Activated CD4-positive, alpha-beta T cell treated with anti-CD3 and anti-CD28 coated beads, Interleukin-2, amount 10 ng/mL, durations not matched to agents 7 days and 5 days (primary cell): ENCODE measurements at regions not wholly inside any gene's neighbourhood (a gene's known extent, or its start where the extent isn't known, plus 50 kb on each side); places are given as distances from the start of the nearest gene placed in this dataset.
A peak's percentile ranks its signal among the peaks of the same experiment; 100 is the strongest.
"Not testable (repeated sequence)": the region's sequence is repeated elsewhere in the genome, so short reads cannot be mapped to it uniquely, and the experiment has no call there.

Experiments used
- CTCF ChIA-PET: fragments of 350-600 bp; sonication (Branson Sonifier 250); formaldehyde crosslinking; loops from one replicate; lab custom pipeline; 2021; ENCODE audit warnings: antibody characterized with exemption; lab: Charles Lee
- POLR2A ChIA-PET: fragments of 350-600 bp; sonication (Branson Sonifier 250); formaldehyde crosslinking; loops from one replicate; lab custom pipeline; 2021; ENCODE audit warnings: antibody characterized with exemption; lab: Charles Lee
- DNase-seq: peaks from one replicate; pipeline ENCODE4 v3.0.0-alpha.2; 2020
- H3K27ac Mint-ChIP-seq: one replicate; pipeline ENCODE4 v1.8.0; 2021; ENCODE audit warnings: mild to moderate bottlenecking, moderate library complexity, mixed read lengths
- H3K27me3 Mint-ChIP-seq: one replicate; pipeline ENCODE4 v1.8.0; 2021; ENCODE audit warnings: mixed read lengths
- H3K36me3 Mint-ChIP-seq: one replicate; pipeline ENCODE4 v1.8.0; 2021; ENCODE audit warnings: low read depth, mixed read lengths
- H3K4me1 Mint-ChIP-seq: one replicate; pipeline ENCODE4 v1.8.0; 2021; ENCODE audit warnings: mixed read lengths
- H3K4me3 Mint-ChIP-seq: one replicate; pipeline ENCODE4 v1.8.0; 2021; ENCODE audit warnings: mild to moderate bottlenecking, moderate library complexity, mixed read lengths
- H3K9me3 Mint-ChIP-seq: one replicate; pipeline ENCODE4 v1.8.0; 2021; ENCODE audit warnings: mixed read lengths

GRCh38 chr7:16958724-16959123 is 76.9 kb upstream of the AGR3 start:
- Mint-ChIP-seq H3K27ac (no peak overlapping the region), H3K27me3 (peaks cover 1% of the 10 kb centered on the region), H3K4me3 (no peak overlapping the region), H3K4me1 (no peaks in the 10 kb centered on the region), H3K36me3 (peaks cover 3% of the 10 kb centered on the region), H3K9me3 (peaks cover 16% of the 10 kb centered on the region)
- DNase-seq, result no peak
- CTCF ChIA-PET, result interaction anchor here (1.7 kb wide), 1 partner anchor 13 kb away, joined by 3 read pairs; no protein-coding TSS in a partner anchor
- POLR2A ChIA-PET, result no interaction called here

DNA sequence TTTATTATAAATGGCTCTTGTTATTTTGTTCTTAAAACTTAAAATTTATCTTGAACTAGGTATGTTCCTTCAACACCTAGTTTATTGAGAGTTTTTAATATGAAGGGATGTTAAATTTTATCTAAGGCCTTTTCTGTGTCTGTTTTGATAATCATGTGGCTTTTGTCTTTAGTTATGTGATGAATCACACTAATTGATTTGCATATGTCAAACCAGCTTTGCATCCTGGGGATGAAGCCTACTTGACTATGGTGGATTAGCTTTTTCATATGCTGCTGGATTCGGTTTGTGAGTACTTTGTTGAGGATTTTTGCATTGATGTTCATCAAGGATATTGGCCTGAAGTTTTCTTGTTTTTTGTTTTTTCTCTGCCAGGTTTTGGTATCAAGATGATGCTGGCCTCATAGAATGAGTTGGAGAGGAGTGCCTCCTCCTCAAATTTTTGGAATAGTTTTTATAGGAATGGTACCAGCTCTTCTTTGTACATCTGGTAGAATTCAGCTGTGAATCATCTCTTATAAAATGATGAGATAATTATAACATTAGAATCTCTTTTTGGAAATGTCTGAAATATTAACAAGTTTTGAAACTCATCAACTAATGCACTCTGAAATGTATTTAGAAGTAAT is 78.7 kb upstream of the AGR3 start:
- Mint-ChIP-seq H3K27me3 (peaks cover 1% of the 10 kb centered on the region), H3K4me3 (no peak overlapping the region), H3K27ac (no peak overlapping the region), H3K4me1 (no peaks in the 10 kb centered on the region), H3K36me3 (peaks cover 3% of the 10 kb centered on the region), H3K9me3 (peaks cover 16% of the 10 kb centered on the region)
- POLR2A ChIA-PET, result interaction anchor here (0.7 kb wide), 2 partner anchors 537 to 1600 kb away, joined by 3 to 4 read pairs; no protein-coding TSS in a partner anchor
- no peak for DNase-seq
- CTCF ChIA-PET, result interaction anchor here (1.7 kb wide), 1 partner anchor 14 kb away, joined by 3 read pairs; no protein-coding TSS in a partner anchor

- no peak for DNase-seq
- Mint-ChIP-seq H3K36me3 (peaks cover 3% of the 10 kb centered on the region), H3K4me3 (no peak overlapping the region), H3K27ac (no peak overlapping the region), H3K27me3 (peaks cover 1% of the 10 kb centered on the region), H3K9me3 (peaks cover 21% of the 10 kb centered on the region), H3K4me1 (no peaks in the 10 kb centered on the region)
- ChIA-PET POLR2A (no interaction called here), CTCF (no interaction called here)
Observed at GRCh38 chr7:16961641-16962040, 79.9 kb upstream of the AGR3 start.

DNA sequence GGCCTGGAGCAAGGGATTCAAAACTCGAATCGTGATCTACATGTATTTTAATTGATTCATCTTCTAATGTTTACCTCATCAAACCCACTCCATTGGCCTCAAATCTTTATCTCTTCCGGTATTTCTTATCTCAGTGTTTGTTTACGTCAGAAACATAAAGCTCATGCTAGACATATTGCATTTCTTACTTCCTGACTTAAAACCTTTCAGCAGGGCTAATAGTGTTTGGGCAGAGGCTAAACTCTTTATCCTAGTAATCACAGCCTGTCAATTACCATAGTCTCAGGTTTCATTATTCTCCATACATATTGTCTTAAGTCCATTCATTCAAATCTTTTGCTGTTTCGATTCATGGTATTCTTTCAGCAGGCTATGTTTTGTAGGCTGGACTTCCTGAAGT is 81.3 kb upstream of the AGR3 start:
- Mint-ChIP-seq H3K4me1 (no peaks in the 10 kb centered on the region), H3K9me3 (peaks cover 17% of the 10 kb centered on the region), H3K4me3 (no peak overlapping the region), H3K27ac (no peak overlapping the region), H3K36me3 (peaks cover 3% of the 10 kb centered on the region), H3K27me3 (peaks cover 1% of the 10 kb centered on the region)
- DNase-seq, result no peak
- ChIA-PET CTCF (no interaction called here), POLR2A (no interaction called here)

DNA sequence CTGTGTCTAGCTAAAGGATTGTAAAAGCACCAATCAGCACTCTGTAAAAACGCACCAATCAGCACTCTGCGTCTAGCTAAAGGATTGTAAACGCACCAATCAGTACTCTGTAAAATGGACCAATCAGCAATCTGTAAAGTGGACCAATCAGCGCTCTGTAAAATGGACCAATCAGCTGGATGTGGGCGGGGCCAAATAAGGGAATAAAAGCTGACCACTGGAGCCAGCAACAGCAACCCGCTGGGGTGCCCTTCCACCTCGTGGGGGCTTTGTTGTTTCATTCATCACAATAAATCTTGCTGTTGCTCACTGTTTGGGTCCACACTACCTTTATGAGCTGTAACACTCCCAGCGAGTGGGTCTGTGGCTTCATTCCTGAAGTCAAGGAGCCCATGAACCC is 83.9 kb upstream of the AGR3 start:
- H3K27ac Mint-ChIP-seq, H3K27me3 Mint-ChIP-seq, H3K4me3 Mint-ChIP-seq, DNase-seq, H3K4me1 Mint-ChIP-seq, H3K9me3 Mint-ChIP-seq, H3K36me3 Mint-ChIP-seq, POLR2A ChIA-PET: not testable (repeated sequence)
- CTCF ChIA-PET, result interaction anchor here (1.4 kb wide), 1 partner anchor 554 kb away, joined by 3 read pairs; no protein-coding TSS in a partner anchor

- peaks cover 8% of the 10 kb centered on the region for H3K27me3 Mint-ChIP-seq
- no peaks in the 10 kb centered on the region for H3K4me1 Mint-ChIP-seq
- H3K36me3 Mint-ChIP-seq, result no peaks in the 10 kb centered on the region
- no peak overlapping the region for H3K4me3 Mint-ChIP-seq
- peaks cover 4% of the 10 kb centered on the region for H3K9me3 Mint-ChIP-seq
- ChIA-PET CTCF (interaction anchor here (0.6 kb wide), 1 partner anchor 10 kb away, joined by 3 read pairs; no protein-coding TSS in a partner anchor), POLR2A (no interaction called here)
- H3K27ac Mint-ChIP-seq, result no peak overlapping the region
- DNase-seq, result no peak
Observed at GRCh38 chr7:16967300-16967811, 85.6 kb upstream of the AGR3 start.

- Mint-ChIP-seq H3K36me3 (no peaks in the 10 kb centered on the region), H3K27me3 (peaks cover 8% of the 10 kb centered on the region), H3K27ac (no peak overlapping the region), H3K4me1 (peaks cover 6% of the 10 kb centered on the region), H3K9me3 (peaks cover 4% of the 10 kb centered on the region), H3K4me3 (no peak overlapping the region)
- ChIA-PET CTCF (no interaction called here), POLR2A (no interaction called here)
- DNase-seq, result no peak
Observed at GRCh38 chr7:16970732-16971482, 89.1 kb upstream of the AGR3 start.

DNA sequence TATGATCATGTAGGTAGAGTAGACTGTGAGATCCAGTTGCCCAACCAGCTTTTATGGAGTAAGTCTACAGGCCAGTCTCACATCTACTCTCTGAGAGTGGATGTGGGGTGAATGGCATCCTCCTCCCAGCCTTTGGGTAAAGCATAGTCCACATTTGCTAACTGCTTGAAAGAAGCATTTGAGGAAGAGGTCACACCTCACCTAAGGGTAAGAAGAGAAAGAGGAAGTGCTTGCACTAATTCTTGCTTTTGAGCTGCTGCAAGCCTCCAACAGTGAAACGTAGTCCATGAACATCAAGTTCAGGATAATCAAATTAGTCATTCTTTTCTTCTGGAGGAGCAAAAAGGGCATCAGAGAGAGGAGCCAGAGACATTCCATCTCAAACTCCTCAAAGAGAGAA is 93.9 kb upstream of the AGR3 start:
- Mint-ChIP-seq H3K4me1 (peaks cover 11% of the 10 kb centered on the region), H3K27me3 (peaks cover 14% of the 10 kb centered on the region), H3K27ac (no peak overlapping the region), H3K36me3 (no peaks in the 10 kb centered on the region), H3K9me3 (no peaks in the 10 kb centered on the region), H3K4me3 (no peak overlapping the region)
- CTCF ChIA-PET, result no interaction called here
- POLR2A ChIA-PET, result no interaction called here
- no peak for DNase-seq

DNA sequence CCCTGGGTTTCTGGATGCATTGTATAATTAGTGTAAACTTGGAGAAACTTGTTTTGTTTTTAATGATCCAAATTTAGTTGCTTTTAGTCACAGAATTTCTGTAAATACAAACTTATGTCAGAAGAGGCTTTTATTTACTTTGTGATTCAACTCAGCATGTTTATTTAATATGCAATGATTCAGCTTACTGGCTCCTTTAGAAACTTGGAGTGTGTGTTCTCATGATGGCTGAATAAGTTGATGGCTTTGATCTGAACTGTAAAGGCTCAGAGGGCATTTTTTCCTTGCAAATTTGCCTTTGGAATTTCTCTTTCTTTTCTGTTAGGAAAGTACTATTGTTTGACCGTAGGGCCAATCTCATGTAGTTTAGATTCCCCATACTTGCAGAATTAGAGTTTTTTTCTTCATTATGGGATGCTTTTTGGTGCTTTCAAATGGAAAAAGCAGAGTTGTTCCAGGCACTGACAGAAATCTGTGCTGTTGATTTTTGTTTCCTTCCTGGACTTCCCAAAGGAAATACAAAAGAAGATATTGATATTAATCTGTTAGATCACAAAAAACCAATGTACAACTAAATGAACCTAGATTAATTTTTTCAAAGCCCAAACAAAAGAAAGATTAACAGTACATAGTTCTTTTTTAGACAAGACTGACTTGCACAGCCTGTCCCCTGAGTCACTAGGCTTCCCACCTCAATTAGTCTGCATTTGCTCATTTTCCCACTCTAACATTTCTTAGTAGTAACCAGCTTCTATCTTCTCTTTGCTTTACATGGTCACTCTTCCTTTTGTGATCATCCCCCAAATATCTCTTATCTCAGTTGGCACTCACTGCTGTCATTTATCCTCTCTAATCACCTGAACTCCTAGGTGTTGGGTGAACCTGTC is 96.8 kb upstream of the AGR3 start:
- Mint-ChIP-seq H3K9me3 (no peaks in the 10 kb centered on the region), H3K27me3 (peaks cover 15% of the 10 kb centered on the region), H3K4me1 (peaks cover 21% of the 10 kb centered on the region), H3K27ac (no peak overlapping the region), H3K4me3 (no peak overlapping the region), H3K36me3 (no peaks in the 10 kb centered on the region)
- CTCF ChIA-PET, result interaction anchor here (0.5 to 1.3 kb wide), 2 partner anchors 80 to 1130 kb away, joined by 3 read pairs; no protein-coding TSS in a partner anchor
- no peak for DNase-seq
- POLR2A ChIA-PET, result no interaction called here

DNA sequence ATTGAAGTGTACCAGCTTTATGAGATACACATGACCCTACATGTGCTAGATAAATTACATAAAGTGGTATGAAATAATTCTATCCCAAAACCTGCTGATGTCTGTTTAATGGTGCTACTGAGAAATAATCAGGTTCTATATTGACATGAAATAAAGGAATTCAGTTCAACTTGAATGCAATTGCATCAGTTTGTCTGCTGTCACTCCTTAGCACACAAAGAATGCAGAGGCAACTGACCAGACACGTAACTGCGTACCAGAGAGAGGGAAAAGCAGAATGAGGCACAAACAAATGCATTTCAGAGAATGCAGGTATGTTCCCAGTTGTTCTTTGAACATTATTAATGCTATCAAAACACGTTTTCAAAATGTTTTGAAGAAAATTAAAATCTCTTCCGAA is 98.8 kb upstream of the AGR3 start:
- H3K27ac Mint-ChIP-seq, result no peak overlapping the region

GRCh38 chr7:16982640-16983350 is 101.0 kb upstream of the AGR3 start:
- Mint-ChIP-seq H3K9me3 (no peaks in the 10 kb centered on the region), H3K4me1 (peaks cover 10% of the 10 kb centered on the region), H3K4me3 (no peak overlapping the region), H3K36me3 (no peaks in the 10 kb centered on the region), H3K27ac (no peak overlapping the region), H3K27me3 (peaks cover 15% of the 10 kb centered on the region)
- CTCF ChIA-PET, result interaction anchor here (0.6 to 1.7 kb wide), 10 partner anchors 10 to 380 kb away, joined by 3 to 9 read pairs (median 3); partner anchors contain the start of gene AHR
- DNase-seq, result peak; percentile 35
- POLR2A ChIA-PET, result no interaction called here

More for the DNA sequence above, 98.8 kb upstream of the AGR3 start:
- POLR2A ChIA-PET, result no interaction called here
- no peak for DNase-seq
- no peaks in the 10 kb centered on the region for H3K36me3 Mint-ChIP-seq
- CTCF ChIA-PET, result no interaction called here
- H3K9me3 Mint-ChIP-seq, result no peaks in the 10 kb centered on the region
- H3K4me1 Mint-ChIP-seq, result peaks cover 18% of the 10 kb centered on the region
- peaks cover 15% of the 10 kb centered on the region for H3K27me3 Mint-ChIP-seq
- no peak overlapping the region for H3K4me3 Mint-ChIP-seq

DNA sequence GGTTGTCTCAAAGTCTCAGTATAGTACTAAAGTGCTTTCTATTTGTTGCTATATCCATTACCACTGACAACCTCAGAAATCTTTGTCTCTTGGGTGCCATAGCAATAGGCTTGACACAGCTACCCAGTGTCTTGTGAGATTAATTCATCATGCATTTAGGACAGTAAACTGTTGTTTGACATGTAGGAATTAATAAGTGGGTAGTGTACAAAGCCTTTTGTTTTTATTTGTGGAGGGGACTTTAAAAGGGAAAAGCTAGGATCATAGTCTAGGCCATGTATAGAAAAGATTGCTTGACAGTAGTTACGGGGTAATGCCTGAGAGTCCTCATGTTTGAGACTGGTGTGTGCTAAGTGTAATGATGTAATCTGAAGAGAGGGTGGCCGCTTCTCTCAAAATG is 102.6 kb upstream of the AGR3 start:
- H3K36me3 Mint-ChIP-seq, result no peaks in the 10 kb centered on the region
- no peak overlapping the region for H3K27ac Mint-ChIP-seq
- H3K27me3 Mint-ChIP-seq, result peaks cover 13% of the 10 kb centered on the region
- ChIA-PET POLR2A (no interaction called here), CTCF (interaction anchor here (0.7 to 1.7 kb wide), 2 partner anchors 8 to 491 kb away, joined by 4 to 7 read pairs; no protein-coding TSS in a partner anchor)
- no peaks in the 10 kb centered on the region for H3K9me3 Mint-ChIP-seq
- H3K4me1 Mint-ChIP-seq, result peaks cover 10% of the 10 kb centered on the region
- no peak overlapping the region for H3K4me3 Mint-ChIP-seq
- DNase-seq, result no peak
